GM21381 (cell line): ENCODE measurements at regions not wholly inside any gene's neighbourhood (a gene's known extent, or its start where the extent isn't known, plus 50 kb on each side); places are given as distances from the start of the nearest gene placed in this dataset.

Experiments
- ATAC-seq: cut with Tn5 transposase; IDR thresholded peaks from one replicate; pipeline ENCODE4 v1.9.1; 2021; ENCODE audit warnings: mild to moderate bottlenecking, moderate library complexity; ENCODE audit not compliant: unreplicated experiment

DNA sequence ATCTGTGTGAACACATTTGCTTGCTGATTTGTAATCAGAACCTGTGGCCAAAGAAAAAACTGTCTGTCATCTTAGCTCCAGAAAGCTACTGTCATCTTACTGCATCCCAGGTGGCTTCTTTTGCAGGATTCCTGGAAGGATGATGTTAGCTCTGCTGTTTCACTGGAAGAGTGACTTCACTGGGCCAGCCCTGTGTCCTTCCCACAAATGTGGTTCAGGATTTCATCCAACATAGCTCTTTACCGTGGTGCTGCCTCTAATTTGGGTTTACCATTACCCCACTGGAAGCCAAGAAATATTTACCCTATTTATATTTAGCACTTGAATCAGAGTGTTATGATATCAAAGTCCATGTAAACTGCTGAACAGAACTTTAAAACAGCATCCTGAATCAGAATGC is 501.0 kb downstream of the GADD45G start:
- ATAC-seq: no peak

DNA sequence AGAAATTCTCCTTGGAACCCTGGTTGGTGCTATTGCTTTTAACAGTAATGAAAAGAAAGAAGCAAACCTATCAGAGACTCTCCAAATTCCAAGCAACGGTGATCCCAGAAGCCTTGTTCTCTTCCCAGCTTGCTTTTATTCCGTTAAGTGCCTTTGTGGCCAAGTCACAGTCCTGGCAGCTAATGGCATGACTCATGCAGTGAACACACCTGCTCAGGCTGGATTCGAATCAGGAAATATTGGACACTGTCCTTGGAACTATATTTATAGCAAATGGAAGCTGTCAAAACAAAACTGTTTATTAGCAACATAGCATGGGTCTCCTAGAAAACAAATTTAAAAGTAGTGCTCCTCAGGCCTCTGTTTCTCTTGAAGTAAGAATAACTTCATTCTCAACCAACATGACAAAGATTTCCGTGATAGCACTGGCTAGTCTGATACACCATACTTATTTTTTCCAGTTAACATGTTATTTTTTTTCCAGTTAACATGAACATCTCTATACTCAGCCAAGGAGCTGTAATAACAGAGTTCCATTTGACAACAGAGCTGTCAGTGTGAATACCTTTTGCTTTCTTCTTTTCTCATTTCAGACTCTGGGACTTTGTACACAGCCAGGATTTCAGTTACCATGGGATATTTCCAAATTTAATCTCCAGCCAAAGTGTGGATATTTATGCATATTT is 502.4 kb downstream of the GADD45G start:
- no peak for ATAC-seq

DNA sequence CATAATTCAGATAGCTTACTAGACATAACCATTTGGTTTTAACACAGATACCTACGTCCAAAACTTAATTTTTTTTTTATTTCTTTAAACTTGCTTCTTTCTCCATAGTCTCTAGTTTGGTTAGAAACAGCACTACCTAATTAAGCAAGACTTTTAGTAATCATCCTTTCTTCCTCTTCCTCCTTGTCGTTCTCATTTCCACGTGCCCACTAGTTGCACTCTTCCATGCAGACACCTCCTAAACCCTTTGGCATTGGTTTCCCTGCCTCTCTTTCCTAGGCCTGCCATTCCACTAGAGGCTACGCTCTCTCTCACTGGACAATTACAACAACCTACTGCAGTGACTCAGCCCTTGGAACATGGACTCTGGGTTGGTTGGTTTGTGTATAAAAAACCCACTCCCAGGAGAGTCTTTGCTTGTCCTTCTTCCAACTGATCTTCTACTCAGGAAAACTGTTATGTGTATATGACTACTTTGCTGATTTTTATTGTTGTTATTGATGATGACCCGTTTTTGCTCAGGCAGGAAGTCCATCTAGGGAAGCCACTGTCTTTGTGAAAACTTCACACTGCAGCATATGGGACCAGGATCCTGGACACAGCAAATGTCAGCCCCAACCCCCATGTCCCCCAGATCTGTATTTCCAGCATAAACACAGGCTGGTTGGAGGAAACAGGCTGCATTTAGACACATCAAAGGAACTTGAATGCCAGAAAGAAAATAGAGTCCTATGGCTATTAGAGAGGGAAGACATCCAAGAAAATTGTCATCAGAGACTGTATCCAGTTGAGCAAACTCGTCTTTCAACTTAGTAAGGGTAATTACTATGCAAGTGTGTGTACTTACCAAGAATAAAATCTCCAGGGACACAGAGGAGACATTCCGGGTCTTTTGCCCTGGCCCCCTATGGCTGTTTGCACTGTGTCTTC is 503.2 kb downstream of the GADD45G start:
- no peak for ATAC-seq

DNA sequence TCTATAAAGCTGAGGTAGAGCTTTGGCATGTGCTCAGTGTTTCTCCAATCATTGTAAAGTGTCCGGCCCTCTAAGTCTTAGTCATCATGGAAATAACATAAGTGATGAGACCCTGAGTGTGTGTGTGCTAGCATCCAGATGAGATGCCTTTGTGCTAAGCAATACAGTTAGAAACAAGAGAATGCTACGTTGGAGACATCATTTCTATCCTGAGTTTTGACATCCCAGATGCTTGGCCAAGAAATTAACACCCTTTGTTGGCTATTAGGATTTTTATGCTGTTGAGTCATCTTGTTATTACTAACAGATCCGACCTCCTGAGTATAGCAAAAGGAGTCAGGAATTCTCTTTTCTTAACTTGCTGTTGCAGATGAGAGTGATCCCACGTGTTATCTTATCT is 508.0 kb downstream of the GADD45G start:
- ATAC-seq: no peak

DNA sequence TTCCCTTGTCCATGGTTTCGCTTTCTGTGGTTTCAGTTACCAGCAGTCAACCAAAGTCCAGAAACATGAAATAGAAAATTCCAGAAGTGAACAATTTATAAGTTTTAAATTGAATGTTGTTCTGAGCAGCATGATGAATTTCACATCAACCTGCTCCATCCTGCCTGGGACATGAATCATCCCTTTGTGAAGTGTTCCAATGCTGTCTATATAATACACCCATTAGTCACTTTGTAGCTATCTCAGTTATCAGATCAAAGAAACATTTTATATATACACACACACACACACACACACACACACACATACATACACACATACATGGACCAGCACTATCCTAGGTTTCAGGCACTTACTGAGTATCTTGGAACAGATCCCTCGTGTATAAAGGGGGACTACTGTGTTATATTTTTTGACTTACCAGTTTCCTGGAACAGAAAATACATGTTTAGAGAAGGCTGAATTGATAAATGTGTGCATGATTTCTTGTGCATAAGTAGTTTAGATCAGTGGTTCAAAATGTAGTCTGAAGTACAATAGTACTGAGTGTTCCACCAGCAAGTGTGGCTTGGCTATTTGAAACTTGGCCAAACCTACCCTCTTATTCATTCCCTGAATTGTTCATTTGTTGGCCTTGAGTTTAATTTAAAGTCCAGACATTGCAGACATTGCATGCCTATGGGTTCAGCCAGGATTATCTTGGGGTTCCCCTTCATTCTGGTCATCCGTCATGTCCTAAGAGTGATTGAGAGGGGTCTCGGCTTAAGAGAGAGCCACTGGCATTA is 510.0 kb downstream of the GADD45G start:
- no peak for ATAC-seq

DNA sequence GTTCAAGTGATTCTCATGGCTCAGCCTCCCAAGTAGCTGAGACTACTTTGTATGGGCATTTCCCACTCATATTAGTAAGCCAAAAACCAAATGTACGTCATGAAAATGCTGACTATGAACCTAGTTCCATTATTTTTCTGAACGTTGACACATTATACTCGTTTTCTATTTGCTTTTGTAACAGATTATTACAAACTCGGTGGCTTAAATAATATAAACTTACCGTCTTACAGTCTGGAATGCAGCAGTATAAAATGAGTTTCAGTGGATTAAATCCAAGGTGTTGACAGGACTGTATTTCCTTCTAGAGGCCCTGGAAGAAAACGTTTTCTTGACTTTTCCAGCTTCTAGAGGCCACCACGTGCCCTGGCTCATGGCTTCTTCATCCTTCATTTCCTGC is 517.0 kb downstream of the GADD45G start:
- ATAC-seq: no peak

DNA sequence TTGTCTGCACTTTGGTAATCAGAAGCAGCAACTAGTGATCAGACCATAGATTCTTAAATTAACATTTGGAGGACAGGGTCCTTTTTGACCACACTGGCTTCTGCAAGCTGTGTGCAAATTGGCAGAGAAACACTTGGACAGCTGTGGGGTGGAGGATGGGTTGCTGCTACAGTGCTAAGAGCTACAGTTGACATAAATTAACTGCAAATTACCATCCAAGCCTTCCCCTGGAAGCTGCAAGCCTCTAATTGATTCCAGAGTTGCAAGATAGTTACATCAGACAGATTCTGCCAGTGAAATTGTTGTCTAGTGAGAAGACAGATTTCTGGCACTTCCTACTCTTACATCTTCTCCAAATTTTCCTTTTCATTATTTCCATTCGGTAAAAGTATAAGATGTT is 517.7 kb downstream of the DIRAS2 start:
- no peak for ATAC-seq

DNA sequence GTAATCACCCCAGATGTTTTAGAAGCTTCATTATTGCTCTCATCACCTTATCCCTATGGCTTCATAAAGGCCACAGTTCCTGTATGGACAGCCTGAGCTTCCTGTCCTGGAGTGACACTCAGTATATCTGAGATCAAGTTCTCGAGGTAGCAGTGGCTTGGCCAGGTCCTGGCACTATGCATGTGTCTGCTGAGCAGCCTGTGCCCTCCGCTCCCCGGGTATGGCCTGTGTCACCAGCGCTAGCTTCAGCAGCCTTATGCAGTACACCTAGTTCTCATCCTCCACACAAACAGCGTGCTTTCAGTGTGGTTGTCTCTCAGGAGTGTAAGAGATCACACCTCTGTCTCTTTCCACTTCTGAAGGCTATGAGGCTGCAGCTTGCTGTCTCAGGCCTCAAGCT is 514.7 kb downstream of the DIRAS2 start:
- no peak for ATAC-seq

DNA sequence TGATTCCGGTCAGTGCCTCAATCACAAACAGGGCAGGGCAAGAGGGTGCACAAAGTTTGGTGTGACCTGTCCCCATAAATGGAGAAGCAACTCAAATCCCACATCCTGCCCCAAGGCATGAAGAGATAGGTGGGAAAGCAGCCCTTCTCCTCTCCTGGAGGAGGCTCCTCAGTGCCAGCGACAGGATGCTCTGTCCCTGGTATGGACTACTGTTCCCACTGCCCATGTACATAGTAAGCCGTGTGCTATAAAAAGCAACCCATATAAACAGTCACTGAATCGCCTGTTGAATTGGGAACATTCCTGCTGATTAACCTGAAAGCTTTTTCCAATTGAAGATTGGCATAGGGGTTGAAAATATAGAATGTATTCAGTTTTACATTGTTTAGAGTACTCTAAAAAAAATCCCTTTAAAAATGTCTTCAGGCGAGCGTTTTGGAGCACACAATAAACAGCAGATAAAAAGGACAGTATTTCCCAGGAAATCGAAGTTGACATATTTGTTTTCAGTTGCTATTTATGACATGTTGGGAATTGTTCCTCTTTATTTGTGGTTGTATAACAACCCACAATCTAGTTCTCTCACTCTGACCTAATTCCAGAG is 513.9 kb downstream of the DIRAS2 start:
- ATAC-seq: no peak

DNA sequence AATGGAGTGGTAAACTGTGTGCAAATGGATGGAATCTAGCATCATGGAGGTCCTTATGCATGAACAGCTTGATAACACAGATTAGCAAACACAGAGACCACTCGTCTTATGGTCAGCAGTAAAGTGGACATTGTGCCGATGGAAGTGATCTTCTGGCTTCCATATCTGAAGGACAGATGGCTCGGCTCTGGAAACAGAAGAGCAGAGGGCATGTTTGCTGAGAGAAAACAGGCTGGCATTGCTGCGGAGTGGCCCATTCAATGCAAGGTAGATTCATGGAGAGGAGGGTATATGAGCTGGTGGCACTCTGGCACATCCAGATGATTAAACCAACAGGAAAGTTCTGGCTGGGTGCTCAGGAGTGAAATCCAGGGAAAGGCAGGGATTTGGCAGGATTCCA is 513.2 kb downstream of the DIRAS2 start:
- no peak for ATAC-seq

DNA sequence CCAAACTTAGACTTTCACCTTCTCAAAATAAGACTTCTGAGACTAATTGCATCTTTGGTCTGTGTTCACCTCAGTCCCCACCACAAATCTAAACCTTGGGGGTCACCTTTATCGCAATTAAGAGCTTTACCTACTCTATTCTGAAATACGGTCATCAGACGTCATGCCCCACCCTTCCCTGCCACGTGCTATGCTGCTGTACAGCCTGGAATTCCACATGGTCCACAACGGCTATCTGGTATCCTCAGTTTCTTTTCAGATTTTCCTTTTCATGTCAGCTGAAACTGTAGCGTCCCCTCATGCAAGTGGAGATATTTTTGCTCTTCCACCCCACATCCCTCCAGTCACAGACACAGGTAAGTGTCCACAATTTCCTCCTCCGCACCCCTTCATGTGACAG is 511.1 kb downstream of the DIRAS2 start:
- no peak for ATAC-seq

DNA sequence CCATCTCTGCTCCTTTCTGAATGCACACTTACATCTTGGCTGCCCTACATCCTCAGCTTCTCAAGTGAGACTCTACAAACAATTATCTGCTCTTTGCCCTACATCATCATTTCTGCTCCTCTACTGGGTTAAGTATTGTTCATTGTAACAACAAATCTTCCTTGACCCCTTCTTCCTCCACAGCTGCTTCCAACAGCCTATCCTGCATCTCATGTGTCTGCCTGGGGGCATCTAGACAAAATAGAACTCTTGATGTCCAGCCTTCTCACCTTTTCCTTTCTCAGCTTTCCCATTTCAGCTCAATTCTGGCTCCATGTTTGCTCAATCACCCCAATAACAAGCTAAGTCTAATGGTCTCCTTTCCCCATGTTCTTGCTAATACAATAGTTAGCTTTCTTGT is 509.8 kb downstream of the DIRAS2 start:
- ATAC-seq: no peak

DNA sequence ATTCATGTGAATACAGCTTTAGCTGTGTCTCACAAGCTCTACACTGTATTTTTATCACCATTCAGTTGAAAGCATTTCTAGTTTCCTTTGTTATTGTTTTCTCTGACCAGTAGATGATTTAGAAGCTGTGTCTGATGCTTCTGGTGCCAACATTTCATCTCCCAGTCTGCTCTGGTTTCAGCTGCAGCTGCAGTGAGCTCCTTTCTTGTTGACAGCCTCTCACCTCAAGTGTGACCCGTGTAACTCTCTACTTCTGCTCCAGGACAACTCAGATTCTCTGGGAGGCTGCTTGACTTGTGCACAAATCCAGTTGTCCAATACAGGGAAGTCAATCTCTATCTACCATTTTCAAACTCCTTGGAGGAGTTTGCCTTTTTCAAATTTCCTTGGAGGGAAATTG is 504.8 kb downstream of the DIRAS2 start:
- no peak for ATAC-seq

DNA sequence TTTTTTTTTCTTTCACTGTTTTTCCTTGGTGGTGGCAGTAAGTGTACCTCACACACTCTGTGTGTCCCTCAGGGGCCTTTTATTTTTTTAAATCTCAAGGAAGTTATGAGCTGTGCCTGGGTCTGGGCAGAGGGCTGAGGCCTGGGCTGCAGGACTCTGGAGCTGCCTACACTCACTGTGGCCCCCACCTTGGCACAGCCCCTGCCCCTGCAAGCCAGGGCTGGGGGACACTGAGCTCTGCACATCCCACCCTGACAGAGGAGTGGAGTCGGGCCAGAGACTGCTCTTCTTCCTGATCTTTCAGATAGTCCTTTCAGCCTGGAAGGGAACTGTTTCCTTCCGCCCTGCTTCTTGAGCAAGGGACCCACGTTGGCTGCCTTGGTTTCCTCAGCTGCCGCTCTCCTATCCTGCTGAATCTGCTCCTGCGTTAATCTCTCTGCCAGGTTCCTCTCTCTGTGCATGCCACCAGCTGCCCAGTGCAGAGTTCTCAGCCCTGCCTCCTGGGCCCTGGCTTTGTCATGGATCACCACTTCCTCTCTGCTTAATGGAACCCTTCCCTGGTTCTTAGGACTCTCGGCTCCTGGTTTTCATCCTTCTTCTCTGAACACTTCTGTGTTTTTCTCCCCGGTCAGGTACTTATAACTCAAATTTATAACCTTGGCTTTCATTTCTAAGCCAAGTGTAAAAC is 502.3 kb downstream of the DIRAS2 start:
- no peak for ATAC-seq

DNA sequence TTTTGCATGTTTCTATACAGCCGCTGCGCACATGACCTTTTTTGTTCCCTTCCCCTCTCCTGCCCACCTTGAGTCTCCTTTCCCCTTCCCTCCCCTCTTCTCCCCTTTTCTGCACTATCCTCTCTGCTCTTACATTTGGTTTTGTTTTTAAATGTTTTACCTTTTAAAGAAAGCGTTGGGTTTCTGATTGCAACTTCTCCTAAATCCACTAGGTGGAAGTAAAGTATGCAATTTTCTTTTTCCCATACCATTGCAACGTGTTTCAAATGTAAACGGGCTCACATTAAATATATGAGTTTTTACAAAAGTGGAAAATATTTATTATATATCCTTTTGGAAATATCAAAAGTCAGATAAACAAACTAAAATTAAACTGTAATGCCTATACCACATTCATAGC is 500.9 kb downstream of the DIRAS2 start:
- ATAC-seq: no peak

DNA sequence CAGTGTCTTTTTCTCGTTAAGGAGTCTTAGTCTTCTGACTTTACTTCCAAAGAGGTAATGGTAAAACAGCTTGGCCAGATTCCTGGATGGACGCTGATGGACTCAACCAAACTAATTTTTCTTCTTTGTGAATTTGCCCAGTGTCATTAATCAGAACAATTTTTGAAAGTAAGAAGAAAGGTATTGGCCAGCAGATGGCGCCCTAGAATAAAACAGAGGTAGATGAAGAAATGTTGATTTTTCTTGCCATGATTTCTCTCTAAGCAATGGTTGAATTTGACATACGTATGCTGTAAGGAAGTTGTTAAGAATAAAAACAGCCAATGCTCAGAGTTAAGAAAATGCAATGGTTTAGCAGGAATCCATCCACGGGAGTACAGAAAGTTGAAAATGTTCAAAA is 500.0 kb downstream of the DIRAS2 start:
- ATAC-seq: no peak

DNA sequence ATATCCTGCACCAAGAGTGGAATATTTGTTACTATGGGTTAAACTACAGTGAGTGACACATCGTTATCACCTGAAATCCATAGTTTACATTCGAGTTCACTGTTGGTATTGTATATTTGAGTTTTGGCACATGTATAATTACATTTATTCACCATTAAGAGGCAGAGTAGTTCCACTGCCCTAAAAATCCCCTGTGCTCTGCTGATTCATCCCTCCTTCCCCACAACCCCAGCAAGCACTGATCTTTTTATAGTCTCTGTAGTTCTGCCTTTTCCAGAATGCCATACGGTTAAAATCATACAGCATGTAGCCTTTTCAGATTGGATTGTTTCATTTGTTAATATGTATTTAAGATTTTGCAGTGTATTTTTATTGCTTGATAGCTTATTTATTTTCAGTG is 495.2 kb downstream of the DIRAS2 start:
- no peak for ATAC-seq

DNA sequence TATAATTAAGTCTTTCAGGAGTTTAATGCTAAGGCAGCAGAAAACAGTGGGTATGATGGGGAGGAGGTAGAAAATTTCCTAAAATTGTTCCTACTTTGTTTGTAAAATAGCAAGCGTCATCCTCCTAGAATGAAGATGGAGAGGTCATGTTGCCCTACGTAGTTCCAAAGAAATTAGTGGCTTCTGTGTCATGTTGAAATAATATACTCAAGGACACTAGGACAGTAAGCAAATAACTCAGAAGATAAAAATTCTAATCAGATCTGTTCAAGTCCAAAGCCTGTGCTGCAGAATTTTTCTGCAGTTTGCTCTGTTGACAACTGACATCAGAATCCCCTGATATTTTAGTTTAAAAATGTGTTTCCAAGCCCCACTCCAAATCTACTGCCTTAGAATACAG is 486.3 kb downstream of the DIRAS2 start:
- ATAC-seq: no peak

DNA sequence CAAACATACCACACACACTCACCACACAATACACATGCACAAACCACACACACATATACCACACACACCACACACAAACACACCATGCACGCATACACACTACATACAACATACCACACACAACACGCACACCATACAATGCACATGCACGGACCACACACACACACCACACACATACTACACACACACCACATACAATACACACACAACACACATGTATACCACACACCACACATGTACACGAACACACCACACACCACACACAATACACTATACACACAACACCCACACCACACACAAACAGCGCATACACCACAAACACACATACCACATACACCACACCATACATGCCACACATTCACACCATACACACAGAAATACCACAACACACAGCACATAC is 480.3 kb downstream of the DIRAS2 start:
- no peak for ATAC-seq

DNA sequence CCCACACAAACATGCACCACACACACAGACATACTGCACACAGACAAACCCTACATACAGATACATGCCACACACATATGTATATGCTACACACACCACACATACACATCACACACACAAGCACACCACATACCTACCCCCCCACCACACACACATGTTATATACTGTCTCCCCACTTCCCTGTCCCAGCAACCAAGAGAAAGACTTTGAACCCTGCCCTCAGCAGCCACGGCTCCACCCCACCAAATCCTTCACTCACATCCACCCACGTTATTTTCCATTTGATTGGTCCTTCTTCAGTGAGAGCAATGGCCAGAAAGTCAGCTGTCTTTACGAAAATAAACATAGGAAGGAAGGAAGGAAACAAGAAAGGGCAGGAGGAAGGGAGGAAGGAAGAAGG is 479.8 kb downstream of the DIRAS2 start:
- ATAC-seq: no peak

DNA sequence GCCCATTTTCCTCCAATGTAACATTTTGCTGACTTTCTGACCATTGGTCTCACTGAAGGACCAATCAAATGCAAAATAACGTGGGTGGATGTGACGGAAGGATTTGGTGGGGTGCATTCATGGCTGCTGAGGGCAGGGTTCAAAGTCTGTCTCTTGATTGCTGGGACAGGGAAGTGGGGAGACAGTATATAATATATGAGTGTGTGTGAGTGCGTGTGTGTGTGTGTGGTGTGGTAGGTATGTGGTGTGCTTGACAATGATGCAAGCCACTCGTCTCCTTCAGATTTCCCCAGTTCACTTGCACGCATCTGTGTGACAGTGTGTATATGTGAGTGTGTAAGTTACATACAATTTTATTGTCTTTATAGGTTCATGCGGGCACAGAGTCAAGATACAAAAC is 477.3 kb downstream of the DIRAS2 start:
- ATAC-seq: no peak
